Nephron (organoid): ENCODE measurements at regions not wholly inside any gene's neighbourhood (a gene's known extent, or its start where the extent isn't known, plus 50 kb on each side); places are given as distances from the start of the nearest gene placed in this dataset.

Experiments
- H3K27ac Mint-ChIP-seq, 3 experiments: 2 replicates each; pipeline ENCODE4 v1.8.0; 2020; ENCODE audit warnings: mixed read lengths in 3 of 3, mild to moderate bottlenecking in 2 of 3, moderate library complexity in 1 of 3
- H3K27me3 Mint-ChIP-seq: 2 replicates; pipeline ENCODE4 v1.8.0; 2021; ENCODE audit warnings: low read depth, mild to moderate bottlenecking, moderate library complexity, mixed read lengths
- H3K36me3 Mint-ChIP-seq: 2 replicates; pipeline ENCODE4 v1.8.0; 2020; ENCODE audit warnings: low read depth, mixed read lengths
- H3K4me1 Mint-ChIP-seq: 2 replicates; pipeline ENCODE4 v1.8.0; 2020; ENCODE audit warnings: mixed read lengths
- H3K4me3 Mint-ChIP-seq, 3 experiments: 2 replicates each; pipeline ENCODE4 v1.8.0; 2020; ENCODE audit warnings: mild to moderate bottlenecking in 3 of 3, mixed read lengths in 3 of 3, moderate library complexity in 2 of 3
- H3K9me3 Mint-ChIP-seq: 2 replicates; pipeline ENCODE4 v1.8.0; 2020; ENCODE audit warnings: mixed read lengths
- CTCF ChIP-seq, 3 experiments: fragments of 200-600 bp; sonication (generic); IDR thresholded peaks; one replicate each; pipeline ENCODE4 v1.5.0; 2021; ENCODE audit warnings: antibody characterized with exemption in 3 of 3; ENCODE audit not compliant: unreplicated experiment in 3 of 3

- Mint-ChIP-seq H3K4me3 (peak overlapping the region in 1 of 3 experiments; percentile 9), H3K4me1 (peaks cover 38% of the 10 kb centered on the region), H3K9me3 (no peaks in the 10 kb centered on the region), H3K27me3 (peaks cover 11% of the 10 kb centered on the region), H3K36me3 (no peaks in the 10 kb centered on the region), H3K27ac (peak overlapping the region; percentile 19 to 87 (median 48))
- no peak for TF ChIP-seq CTCF (IDR thresholded peaks at IDR 0.05; ENCODE audit: unreplicated experiment in 3 of 3)
Observed at GRCh38 chr18:76589866-76590265, 94.8 kb upstream of the ZNF516 start.

GRCh38 chr18:76589316-76589715 lies 94.3 kb upstream of the ZNF516 start:
- peak overlapping the region; percentile 74 to 83 (median 80) for H3K4me3 Mint-ChIP-seq
- peaks cover 38% of the 10 kb centered on the region for H3K4me1 Mint-ChIP-seq
- TF ChIP-seq CTCF (IDR thresholded peaks at IDR 0.05; ENCODE audit: unreplicated experiment in 3 of 3), result no peak
- H3K27me3 Mint-ChIP-seq, result peaks cover 7% of the 10 kb centered on the region
- H3K27ac Mint-ChIP-seq, result peak overlapping the region; percentile 87 to 96 (median 95)
- H3K9me3 Mint-ChIP-seq, result no peaks in the 10 kb centered on the region
- no peaks in the 10 kb centered on the region for H3K36me3 Mint-ChIP-seq

GRCh38 chr18:76588601-76589226 lies 93.7 kb upstream of the ZNF516 start:
- no peak for TF ChIP-seq CTCF (IDR thresholded peaks at IDR 0.05; ENCODE audit: unreplicated experiment in 3 of 3)
- Mint-ChIP-seq H3K4me3 (peak overlapping the region; percentile 74 to 83 (median 80)), H3K4me1 (peaks cover 38% of the 10 kb centered on the region), H3K27ac (peak overlapping the region; percentile 87 to 96 (median 95)), H3K9me3 (no peaks in the 10 kb centered on the region), H3K36me3 (no peaks in the 10 kb centered on the region), H3K27me3 (peaks cover 7% of the 10 kb centered on the region)

- H3K4me1 Mint-ChIP-seq, result peaks cover 34% of the 10 kb centered on the region
- no peak overlapping the region for H3K4me3 Mint-ChIP-seq
- no peaks in the 10 kb centered on the region for H3K36me3 Mint-ChIP-seq
- H3K27ac Mint-ChIP-seq, result no peak overlapping the region
- TF ChIP-seq CTCF (IDR thresholded peaks at IDR 0.05; ENCODE audit: unreplicated experiment in 3 of 3), result no peak
- H3K9me3 Mint-ChIP-seq, result no peaks in the 10 kb centered on the region
- peaks cover 7% of the 10 kb centered on the region for H3K27me3 Mint-ChIP-seq
Observed at GRCh38 chr18:76587879-76588271, 92.8 kb upstream of the ZNF516 start.

- Mint-ChIP-seq H3K27ac (peak overlapping the region in 2 of 3 experiments; percentile 53 to 59), H3K4me3 (peak overlapping the region in 2 of 3 experiments; percentile 29 to 60), H3K27me3 (peaks cover 7% of the 10 kb centered on the region), H3K36me3 (no peaks in the 10 kb centered on the region), H3K4me1 (peaks cover 28% of the 10 kb centered on the region), H3K9me3 (no peaks in the 10 kb centered on the region)
- no peak for TF ChIP-seq CTCF (IDR thresholded peaks at IDR 0.05; ENCODE audit: unreplicated experiment in 3 of 3)
Observed at GRCh38 chr18:76587147-76587878, 92.3 kb upstream of the ZNF516 start.
